ENCODE measurements at regions not wholly inside any gene's neighbourhood (a gene's known extent, or its start where the extent isn't known, plus 50 kb on each side); places are given as distances from the start of the nearest gene placed in this dataset.

DNA sequence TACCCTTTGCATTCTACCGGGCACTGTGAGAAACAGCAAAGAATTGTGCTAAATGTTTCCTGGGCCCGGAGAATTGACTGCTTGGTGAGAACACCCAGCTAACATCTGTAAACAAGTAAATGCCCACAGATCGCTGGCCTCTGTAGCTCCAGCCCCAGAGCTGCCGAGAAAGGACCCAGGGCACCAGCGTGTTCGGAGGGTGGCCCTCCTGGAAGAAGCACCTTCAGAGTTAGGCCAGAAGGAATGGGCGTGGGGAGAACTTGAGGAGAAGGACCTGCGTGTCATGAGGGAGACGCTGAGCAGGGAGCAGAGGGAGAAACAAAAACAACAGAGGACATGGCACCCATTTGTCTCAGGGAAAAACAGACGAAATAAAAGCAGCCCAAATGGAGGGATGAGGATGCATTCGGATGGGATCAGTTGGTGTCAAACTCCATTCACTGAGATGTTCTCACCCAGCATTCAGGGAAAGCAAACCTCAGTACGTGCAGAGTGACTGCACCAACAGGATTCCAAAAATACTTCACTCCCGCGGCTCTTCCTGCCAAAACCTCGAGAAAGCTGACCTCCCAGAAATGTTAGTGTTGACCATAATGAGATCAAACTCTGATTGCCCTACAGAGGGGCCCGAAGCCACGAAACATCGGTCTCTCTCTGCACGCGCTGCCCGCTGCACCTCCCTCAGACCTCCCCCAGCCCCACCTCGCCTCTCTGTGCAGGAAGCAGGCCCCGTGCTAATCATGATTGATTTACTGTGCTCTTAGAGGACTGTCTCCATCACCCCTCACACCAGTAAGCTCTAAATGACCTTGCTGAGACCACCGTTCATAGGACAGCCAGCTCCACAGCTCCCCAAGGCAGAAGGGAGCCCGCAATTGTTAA, 376.3 kb upstream of the SALL3 start:
- TF ChIP-seq, protein P1, sequence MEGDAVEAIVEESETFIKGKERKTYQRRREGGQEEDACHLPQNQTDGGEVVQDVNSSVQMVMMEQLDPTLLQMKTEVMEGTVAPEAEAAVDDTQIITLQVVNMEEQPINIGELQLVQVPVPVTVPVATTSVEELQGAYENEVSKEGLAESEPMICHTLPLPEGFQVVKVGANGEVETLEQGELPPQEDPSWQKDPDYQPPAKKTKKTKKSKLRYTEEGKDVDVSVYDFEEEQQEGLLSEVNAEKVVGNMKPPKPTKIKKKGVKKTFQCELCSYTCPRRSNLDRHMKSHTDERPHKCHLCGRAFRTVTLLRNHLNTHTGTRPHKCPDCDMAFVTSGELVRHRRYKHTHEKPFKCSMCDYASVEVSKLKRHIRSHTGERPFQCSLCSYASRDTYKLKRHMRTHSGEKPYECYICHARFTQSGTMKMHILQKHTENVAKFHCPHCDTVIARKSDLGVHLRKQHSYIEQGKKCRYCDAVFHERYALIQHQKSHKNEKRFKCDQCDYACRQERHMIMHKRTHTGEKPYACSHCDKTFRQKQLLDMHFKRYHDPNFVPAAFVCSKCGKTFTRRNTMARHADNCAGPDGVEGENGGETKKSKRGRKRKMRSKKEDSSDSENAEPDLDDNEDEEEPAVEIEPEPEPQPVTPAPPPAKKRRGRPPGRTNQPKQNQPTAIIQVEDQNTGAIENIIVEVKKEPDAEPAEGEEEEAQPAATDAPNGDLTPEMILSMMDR (IDR thresholded peaks at IDR 0.05), result no peak
- TF ChIP-seq POLR2A (IDR thresholded peaks at IDR 0.05) (no peak), POLR2AphosphoS5 (IDR thresholded peaks at IDR 0.05) (no peak), EP300 (IDR thresholded peaks at IDR 0.05; ENCODE audit: low read depth) (no peak)
